GM23338 (cell line): ENCODE measurements at regions not wholly inside any gene's neighbourhood (a gene's known extent, or its start where the extent isn't known, plus 50 kb on each side); places are given as distances from the start of the nearest gene placed in this dataset.

Experiments used
- ATAC-seq: fragments of 200-7000 bp; cut with Tn5 transposase; 3 replicates; pipeline ENCODE4 v1.9.1; 2020
- DNase-seq: peaks from one replicate; pipeline ENCODE4 v3.0.0-alpha.2; 2015; ENCODE audit warnings: low spot score
- H2AFZ ChIP-seq: fragments of 200-600 bp; sonication (generic); 2 replicates; pipeline ENCODE4 v1.8.0; 2016; ENCODE audit warnings: antibody characterized with exemption, mild to moderate bottlenecking, moderate library complexity
- H3F3A ChIP-seq: fragments of 200-600 bp; sonication (generic); replicated peaks from 2 replicates; pipeline ENCODE4 v1.8.0; 2017; ENCODE audit warnings: antibody characterized with exemption, mixed run types, low read depth
- H3K27ac ChIP-seq: fragments of 200-600 bp; sonication (generic); 2 replicates; pipeline ENCODE4 v1.6.1; 2016; ENCODE audit warnings: low read depth
- H3K27me3 ChIP-seq: fragments of 200-600 bp; sonication (generic); 2 replicates; pipeline ENCODE4 v1.8.0; 2016; ENCODE audit warnings: mild to moderate bottlenecking, mixed run types, moderate library complexity; ENCODE audit not compliant: insufficient read depth
- H3K36me3 ChIP-seq: fragments of 200-600 bp; sonication (generic); 2 replicates; pipeline ENCODE4 v1.8.0; 2016; ENCODE audit warnings: mild to moderate bottlenecking; ENCODE audit not compliant: insufficient read depth
- H3K4me1 ChIP-seq: fragments of 200-600 bp; sonication (generic); 2 replicates; pipeline ENCODE4 v1.8.0; 2016; ENCODE audit warnings: mild to moderate bottlenecking, moderate library complexity; ENCODE audit not compliant: insufficient read depth
- H3K4me2 ChIP-seq: fragments of 200-600 bp; sonication (generic); 2 replicates; pipeline ENCODE4 v1.7.1; 2017; ENCODE audit warnings: mixed run types
- H3K4me3 ChIP-seq: fragments of 200-600 bp; sonication (generic); 2 replicates; pipeline ENCODE4 v1.6.1; 2016; ENCODE audit warnings: mixed run types
- H3K79me2 ChIP-seq: fragments of 200-600 bp; sonication (generic); replicated peaks from 2 replicates; pipeline ENCODE4 v1.8.0; 2017; ENCODE audit warnings: mild to moderate bottlenecking; ENCODE audit not compliant: insufficient read depth
- H3K9me2 ChIP-seq: fragments of 200-600 bp; sonication (generic); 2 replicates; pipeline ENCODE4 v1.8.0; 2017; ENCODE audit not compliant: insufficient read depth
- H4K20me1 ChIP-seq: fragments of 200-600 bp; sonication (generic); replicated peaks from 2 replicates; pipeline ENCODE4 v1.8.0; 2017; ENCODE audit warnings: mild to moderate bottlenecking; ENCODE audit not compliant: insufficient read depth
- H3K27ac Mint-ChIP-seq: 2 replicates; pipeline ENCODE4 v1.8.0; 2020; ENCODE audit warnings: inconsistent platforms, mild to moderate bottlenecking, moderate library complexity, mixed read lengths
- H3K27me3 Mint-ChIP-seq: 3 replicates; pipeline ENCODE4 v1.8.0; 2022; ENCODE audit warnings: low read depth, mild to moderate bottlenecking, moderate library complexity, mixed read lengths, inconsistent platforms; ENCODE audit not compliant: insufficient read depth, poor library complexity
- H3K36me3 Mint-ChIP-seq: 3 replicates; pipeline ENCODE4 v1.8.0; 2021; ENCODE audit warnings: low read depth, mild to moderate bottlenecking, inconsistent platforms, moderate library complexity, mixed read lengths
- H3K4me1 Mint-ChIP-seq: 3 replicates; pipeline ENCODE4 v1.8.0; 2020; ENCODE audit warnings: mild to moderate bottlenecking, inconsistent platforms, mixed read lengths
- H3K4me3 Mint-ChIP-seq: 3 replicates; pipeline ENCODE4 v1.8.0; 2021; ENCODE audit warnings: moderate library complexity, mild to moderate bottlenecking, inconsistent platforms, mixed read lengths
- H3K9me3 Mint-ChIP-seq: 3 replicates; pipeline ENCODE4 v1.8.0; 2020; ENCODE audit warnings: moderate library complexity, mild to moderate bottlenecking, inconsistent platforms, mixed read lengths
- CREB1 ChIP-seq: fragments of 250-450 bp; sonication (Bioruptor Pico); IDR thresholded peaks from 2 replicates; pipeline ENCODE4 v1.5.0; 2020; ENCODE audit warnings: low read depth, mild to moderate bottlenecking, moderate library complexity
- CTCF ChIP-seq, 2 experiments: fragments of 200-600 bp in 1 of 2; sonication (generic) in 1 of 2; conservative IDR thresholded peaks; 2 replicates each; pipeline versions ENCODE4 v1.5.1 to v1.6.1; 2016 to 2017; ENCODE audit warnings: antibody characterized with exemption in 2 of 2, low read depth in 2 of 2, mild to moderate bottlenecking in 2 of 2, moderate library complexity in 1 of 2
- EZH2 ChIP-seq: fragments of 200-600 bp; sonication (generic); IDR thresholded peaks from one replicate; pipeline ENCODE4 v1.8.0; 2017; ENCODE audit warnings: antibody characterized with exemption, mild to moderate bottlenecking, low read depth; ENCODE audit not compliant: unreplicated experiment
- EZH2phosphoT487 ChIP-seq: fragments of 200-600 bp; sonication (generic); IDR thresholded peaks from one replicate; pipeline ENCODE4 v1.8.1; 2018; ENCODE audit warnings: antibody characterized with exemption; ENCODE audit not compliant: unreplicated experiment
- JUNB ChIP-seq: IDR thresholded peaks from one replicate; pipeline ENCODE4 v1.6.1; 2016; ENCODE audit warnings: antibody characterized with exemption; ENCODE audit not compliant: unreplicated experiment
- NANOG ChIP-seq: IDR thresholded peaks from 2 replicates; pipeline ENCODE4 v1.6.1; 2016; ENCODE audit warnings: antibody characterized with exemption, borderline replicate concordance
- POLR2AphosphoS5 ChIP-seq: IDR thresholded peaks from 2 replicates; pipeline ENCODE4 v1.6.1; 2016; ENCODE audit warnings: antibody characterized with exemption, low read depth
- STAT1 ChIP-seq: IDR thresholded peaks from one replicate; pipeline ENCODE4 v1.6.1; 2016; ENCODE audit warnings: antibody characterized with exemption; ENCODE audit not compliant: unreplicated experiment
- ZNF114 ChIP-seq: fragments of 250-450 bp; sonication (Bioruptor Pico); IDR thresholded peaks from 2 replicates; pipeline ENCODE4 v1.5.0; 2020; ENCODE audit warnings: mild to moderate bottlenecking, moderate library complexity
- ZNF331 ChIP-seq: fragments of 250-450 bp; sonication (Bioruptor Pico); IDR thresholded peaks from 2 replicates; pipeline ENCODE4 v1.5.0; 2020; ENCODE audit warnings: low read depth, mild to moderate bottlenecking, moderate library complexity
- TF ChIP-seq, protein P1 (sequence below): IDR thresholded peaks from 2 replicates; pipeline ENCODE4 v1.6.1; 2016; ENCODE audit warnings: antibody characterized with exemption
- TF ChIP-seq, protein P2 (sequence below): fragments of 250-450 bp; sonication (Bioruptor Pico); IDR thresholded peaks from 2 replicates; pipeline ENCODE4 v1.5.0; 2020; ENCODE audit warnings: mild to moderate bottlenecking, moderate library complexity
- TF ChIP-seq, protein P3 (sequence below): IDR thresholded peaks from one replicate; pipeline ENCODE4 v1.6.1; 2018; ENCODE audit warnings: antibody characterized with exemption; ENCODE audit not compliant: unreplicated experiment

DNA sequence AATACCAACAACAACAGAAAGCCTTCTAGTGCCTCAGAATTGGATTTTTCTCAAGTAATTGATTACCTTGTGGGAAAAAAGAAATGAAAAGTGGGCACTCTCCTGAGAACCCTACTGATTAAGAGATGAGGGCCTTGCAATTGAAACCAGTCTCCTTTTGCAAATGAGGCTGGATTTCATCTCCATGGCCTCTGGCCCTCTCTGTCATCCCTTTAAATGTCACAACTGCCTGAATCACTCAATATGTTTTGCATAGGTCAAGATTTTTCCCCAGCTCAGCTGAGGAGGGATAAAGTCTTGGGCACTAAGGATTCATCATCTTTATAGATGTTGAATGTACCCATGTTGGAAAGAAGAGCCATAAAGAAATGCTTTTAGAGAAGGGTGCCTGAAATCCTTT lies 166.4 kb downstream of the RMST start:
- no peak overlapping the region for H3K27ac ChIP-seq
- no peaks in the 10 kb centered on the region for H3K9me2 ChIP-seq
- Mint-ChIP-seq H3K4me1 (no peaks in the 10 kb centered on the region), H3K36me3 (no peaks in the 10 kb centered on the region), H3K4me3 (no peak overlapping the region), H3K9me3 (no peaks in the 10 kb centered on the region), H3K27ac (no peak overlapping the region), H3K27me3 (no peaks in the 10 kb centered on the region)
- H3K27me3 ChIP-seq: no peaks in the 10 kb centered on the region
- H3K36me3 ChIP-seq: no peaks in the 10 kb centered on the region
- H2AFZ ChIP-seq: no peak overlapping the region
- no peaks in the 10 kb centered on the region for H3K4me1 ChIP-seq
- H3K4me3 ChIP-seq: no peak overlapping the region
- no peaks in the 10 kb centered on the region for H4K20me1 ChIP-seq
- TF ChIP-seq ZNF114 (no peak), ZNF331 (CRISPR knock-in tag) (no peak), NANOG (no peak), EZH2phosphoT487 (no peak), CTCF (conservative IDR thresholded peaks at IDR 0.05; ENCODE audit: low read depth in 2 of 2) (no peak), JUNB (no peak), CREB1 (CRISPR knock-in tag) (no peak), EZH2 (no peak), POLR2AphosphoS5 (no peak), STAT1 (no peak)
- TF ChIP-seq, protein P1, sequence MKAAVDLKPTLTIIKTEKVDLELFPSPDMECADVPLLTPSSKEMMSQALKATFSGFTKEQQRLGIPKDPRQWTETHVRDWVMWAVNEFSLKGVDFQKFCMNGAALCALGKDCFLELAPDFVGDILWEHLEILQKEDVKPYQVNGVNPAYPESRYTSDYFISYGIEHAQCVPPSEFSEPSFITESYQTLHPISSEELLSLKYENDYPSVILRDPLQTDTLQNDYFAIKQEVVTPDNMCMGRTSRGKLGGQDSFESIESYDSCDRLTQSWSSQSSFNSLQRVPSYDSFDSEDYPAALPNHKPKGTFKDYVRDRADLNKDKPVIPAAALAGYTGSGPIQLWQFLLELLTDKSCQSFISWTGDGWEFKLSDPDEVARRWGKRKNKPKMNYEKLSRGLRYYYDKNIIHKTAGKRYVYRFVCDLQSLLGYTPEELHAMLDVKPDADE: no peak
- TF ChIP-seq, protein P2, sequence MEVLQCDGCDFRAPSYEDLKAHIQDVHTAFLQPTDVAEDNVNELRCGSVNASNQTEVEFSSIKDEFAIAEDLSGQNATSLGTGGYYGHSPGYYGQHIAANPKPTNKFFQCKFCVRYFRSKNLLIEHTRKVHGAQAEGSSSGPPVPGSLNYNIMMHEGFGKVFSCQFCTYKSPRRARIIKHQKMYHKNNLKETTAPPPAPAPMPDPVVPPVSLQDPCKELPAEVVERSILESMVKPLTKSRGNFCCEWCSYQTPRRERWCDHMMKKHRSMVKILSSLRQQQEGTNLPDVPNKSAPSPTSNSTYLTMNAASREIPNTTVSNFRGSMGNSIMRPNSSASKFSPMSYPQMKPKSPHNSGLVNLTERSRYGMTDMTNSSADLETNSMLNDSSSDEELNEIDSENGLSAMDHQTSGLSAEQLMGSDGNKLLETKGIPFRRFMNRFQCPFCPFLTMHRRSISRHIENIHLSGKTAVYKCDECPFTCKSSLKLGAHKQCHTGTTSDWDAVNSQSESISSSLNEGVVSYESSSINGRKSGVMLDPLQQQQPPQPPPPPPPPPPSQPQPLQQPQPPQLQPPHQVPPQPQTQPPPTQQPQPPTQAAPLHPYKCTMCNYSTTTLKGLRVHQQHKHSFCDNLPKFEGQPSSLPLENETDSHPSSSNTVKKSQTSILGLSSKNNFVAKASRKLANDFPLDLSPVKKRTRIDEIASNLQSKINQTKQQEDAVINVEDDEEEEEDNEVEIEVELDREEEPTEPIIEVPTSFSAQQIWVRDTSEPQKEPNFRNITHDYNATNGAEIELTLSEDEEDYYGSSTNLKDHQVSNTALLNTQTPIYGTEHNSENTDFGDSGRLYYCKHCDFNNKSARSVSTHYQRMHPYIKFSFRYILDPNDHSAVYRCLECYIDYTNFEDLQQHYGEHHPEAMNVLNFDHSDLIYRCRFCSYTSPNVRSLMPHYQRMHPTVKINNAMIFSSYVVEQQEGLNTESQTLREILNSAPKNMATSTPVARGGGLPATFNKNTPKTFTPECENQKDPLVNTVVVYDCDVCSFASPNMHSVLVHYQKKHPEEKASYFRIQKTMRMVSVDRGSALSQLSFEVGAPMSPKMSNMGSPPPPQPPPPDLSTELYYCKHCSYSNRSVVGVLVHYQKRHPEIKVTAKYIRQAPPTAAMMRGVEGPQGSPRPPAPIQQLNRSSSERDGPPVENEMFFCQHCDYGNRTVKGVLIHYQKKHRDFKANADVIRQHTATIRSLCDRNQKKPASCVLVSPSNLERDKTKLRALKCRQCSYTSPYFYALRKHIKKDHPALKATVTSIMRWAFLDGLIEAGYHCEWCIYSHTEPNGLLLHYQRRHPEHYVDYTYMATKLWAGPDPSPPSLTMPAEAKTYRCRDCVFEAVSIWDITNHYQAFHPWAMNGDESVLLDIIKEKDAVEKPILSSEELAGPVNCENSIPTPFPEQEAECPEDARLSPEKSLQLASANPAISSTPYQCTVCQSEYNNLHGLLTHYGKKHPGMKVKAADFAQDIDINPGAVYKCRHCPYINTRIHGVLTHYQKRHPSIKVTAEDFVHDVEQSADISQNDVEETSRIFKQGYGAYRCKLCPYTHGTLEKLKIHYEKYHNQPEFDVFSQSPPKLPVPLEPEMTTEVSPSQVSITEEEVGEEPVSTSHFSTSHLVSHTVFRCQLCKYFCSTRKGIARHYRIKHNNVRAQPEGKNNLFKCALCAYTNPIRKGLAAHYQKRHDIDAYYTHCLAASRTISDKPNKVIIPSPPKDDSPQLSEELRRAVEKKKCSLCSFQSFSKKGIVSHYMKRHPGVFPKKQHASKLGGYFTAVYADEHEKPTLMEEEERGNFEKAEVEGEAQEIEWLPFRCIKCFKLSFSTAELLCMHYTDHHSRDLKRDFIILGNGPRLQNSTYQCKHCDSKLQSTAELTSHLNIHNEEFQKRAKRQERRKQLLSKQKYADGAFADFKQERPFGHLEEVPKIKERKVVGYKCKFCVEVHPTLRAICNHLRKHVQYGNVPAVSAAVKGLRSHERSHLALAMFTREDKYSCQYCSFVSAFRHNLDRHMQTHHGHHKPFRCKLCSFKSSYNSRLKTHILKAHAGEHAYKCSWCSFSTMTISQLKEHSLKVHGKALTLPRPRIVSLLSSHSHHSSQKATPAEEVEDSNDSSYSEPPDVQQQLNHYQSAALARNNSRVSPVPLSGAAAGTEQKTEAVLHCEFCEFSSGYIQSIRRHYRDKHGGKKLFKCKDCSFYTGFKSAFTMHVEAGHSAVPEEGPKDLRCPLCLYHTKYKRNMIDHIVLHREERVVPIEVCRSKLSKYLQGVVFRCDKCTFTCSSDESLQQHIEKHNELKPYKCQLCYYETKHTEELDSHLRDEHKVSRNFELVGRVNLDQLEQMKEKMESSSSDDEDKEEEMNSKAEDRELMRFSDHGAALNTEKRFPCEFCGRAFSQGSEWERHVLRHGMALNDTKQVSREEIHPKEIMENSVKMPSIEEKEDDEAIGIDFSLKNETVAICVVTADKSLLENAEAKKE: no peak
- TF ChIP-seq, protein P3, sequence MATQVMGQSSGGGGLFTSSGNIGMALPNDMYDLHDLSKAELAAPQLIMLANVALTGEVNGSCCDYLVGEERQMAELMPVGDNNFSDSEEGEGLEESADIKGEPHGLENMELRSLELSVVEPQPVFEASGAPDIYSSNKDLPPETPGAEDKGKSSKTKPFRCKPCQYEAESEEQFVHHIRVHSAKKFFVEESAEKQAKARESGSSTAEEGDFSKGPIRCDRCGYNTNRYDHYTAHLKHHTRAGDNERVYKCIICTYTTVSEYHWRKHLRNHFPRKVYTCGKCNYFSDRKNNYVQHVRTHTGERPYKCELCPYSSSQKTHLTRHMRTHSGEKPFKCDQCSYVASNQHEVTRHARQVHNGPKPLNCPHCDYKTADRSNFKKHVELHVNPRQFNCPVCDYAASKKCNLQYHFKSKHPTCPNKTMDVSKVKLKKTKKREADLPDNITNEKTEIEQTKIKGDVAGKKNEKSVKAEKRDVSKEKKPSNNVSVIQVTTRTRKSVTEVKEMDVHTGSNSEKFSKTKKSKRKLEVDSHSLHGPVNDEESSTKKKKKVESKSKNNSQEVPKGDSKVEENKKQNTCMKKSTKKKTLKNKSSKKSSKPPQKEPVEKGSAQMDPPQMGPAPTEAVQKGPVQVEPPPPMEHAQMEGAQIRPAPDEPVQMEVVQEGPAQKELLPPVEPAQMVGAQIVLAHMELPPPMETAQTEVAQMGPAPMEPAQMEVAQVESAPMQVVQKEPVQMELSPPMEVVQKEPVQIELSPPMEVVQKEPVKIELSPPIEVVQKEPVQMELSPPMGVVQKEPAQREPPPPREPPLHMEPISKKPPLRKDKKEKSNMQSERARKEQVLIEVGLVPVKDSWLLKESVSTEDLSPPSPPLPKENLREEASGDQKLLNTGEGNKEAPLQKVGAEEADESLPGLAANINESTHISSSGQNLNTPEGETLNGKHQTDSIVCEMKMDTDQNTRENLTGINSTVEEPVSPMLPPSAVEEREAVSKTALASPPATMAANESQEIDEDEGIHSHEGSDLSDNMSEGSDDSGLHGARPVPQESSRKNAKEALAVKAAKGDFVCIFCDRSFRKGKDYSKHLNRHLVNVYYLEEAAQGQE: no peak
- H3F3A ChIP-seq: no peaks in the 10 kb centered on the region
- no peak for ATAC-seq
- DNase-seq: no peak
- no peak overlapping the region for H3K4me2 ChIP-seq
- no peaks in the 10 kb centered on the region for H3K79me2 ChIP-seq
